ENCODE measurements at regions not wholly inside any gene's neighbourhood (a gene's known extent, or its start where the extent isn't known, plus 50 kb on each side); places are given as distances from the start of the nearest gene placed in this dataset.

DNA sequence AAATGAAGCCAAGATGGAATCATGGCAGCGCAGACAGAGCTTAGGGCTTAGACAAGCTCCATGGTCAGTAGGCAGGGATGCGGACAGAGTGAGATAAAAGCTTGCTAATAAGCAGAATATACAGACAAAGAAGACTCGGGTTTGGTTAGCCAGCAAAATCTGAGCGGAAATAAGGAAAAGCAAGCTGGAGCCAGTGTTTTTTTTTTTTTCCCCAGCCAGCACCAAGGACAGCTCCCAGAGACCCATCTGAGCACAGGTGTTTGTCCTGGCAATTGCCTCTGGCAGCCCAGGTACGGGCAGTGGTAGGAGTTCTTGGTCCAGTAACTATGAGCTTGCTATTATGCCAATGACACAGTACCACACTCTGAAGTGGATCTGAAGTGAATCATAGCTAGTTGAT, 187.6 kb downstream of the ADCYAP1 start:
- TF ChIP-seq, protein P1, sequence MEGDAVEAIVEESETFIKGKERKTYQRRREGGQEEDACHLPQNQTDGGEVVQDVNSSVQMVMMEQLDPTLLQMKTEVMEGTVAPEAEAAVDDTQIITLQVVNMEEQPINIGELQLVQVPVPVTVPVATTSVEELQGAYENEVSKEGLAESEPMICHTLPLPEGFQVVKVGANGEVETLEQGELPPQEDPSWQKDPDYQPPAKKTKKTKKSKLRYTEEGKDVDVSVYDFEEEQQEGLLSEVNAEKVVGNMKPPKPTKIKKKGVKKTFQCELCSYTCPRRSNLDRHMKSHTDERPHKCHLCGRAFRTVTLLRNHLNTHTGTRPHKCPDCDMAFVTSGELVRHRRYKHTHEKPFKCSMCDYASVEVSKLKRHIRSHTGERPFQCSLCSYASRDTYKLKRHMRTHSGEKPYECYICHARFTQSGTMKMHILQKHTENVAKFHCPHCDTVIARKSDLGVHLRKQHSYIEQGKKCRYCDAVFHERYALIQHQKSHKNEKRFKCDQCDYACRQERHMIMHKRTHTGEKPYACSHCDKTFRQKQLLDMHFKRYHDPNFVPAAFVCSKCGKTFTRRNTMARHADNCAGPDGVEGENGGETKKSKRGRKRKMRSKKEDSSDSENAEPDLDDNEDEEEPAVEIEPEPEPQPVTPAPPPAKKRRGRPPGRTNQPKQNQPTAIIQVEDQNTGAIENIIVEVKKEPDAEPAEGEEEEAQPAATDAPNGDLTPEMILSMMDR (IDR thresholded peaks at IDR 0.05): no peak
- TF ChIP-seq POLR2A (IDR thresholded peaks at IDR 0.05): no peak

Measured in esophagus squamous epithelium (tissue), 4 donors.